ENCODE measurements at regions not wholly inside any gene's neighbourhood (a gene's known extent, or its start where the extent isn't known, plus 50 kb on each side); places are given as distances from the start of the nearest gene placed in this dataset.

DNA sequence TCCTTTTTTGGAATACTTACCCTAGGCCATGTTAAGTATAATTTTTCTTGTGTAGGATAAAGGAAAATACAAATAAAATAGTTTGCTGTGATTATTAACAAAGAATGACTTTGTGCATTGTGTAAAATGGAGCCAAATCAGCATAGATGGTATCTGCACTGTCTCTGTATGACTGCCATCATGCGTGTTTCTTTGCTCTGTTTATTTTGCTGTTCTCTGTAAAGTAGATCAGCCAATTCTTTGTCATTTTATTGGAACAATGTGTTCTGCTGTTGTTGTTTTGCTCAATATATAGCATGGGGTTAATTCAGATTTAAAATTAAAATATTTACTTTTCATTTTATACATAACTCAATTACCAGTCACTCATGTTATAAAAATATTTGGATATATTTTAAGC, 181.3 kb upstream of the UBE2E3 start:
- TF ChIP-seq, protein P1, sequence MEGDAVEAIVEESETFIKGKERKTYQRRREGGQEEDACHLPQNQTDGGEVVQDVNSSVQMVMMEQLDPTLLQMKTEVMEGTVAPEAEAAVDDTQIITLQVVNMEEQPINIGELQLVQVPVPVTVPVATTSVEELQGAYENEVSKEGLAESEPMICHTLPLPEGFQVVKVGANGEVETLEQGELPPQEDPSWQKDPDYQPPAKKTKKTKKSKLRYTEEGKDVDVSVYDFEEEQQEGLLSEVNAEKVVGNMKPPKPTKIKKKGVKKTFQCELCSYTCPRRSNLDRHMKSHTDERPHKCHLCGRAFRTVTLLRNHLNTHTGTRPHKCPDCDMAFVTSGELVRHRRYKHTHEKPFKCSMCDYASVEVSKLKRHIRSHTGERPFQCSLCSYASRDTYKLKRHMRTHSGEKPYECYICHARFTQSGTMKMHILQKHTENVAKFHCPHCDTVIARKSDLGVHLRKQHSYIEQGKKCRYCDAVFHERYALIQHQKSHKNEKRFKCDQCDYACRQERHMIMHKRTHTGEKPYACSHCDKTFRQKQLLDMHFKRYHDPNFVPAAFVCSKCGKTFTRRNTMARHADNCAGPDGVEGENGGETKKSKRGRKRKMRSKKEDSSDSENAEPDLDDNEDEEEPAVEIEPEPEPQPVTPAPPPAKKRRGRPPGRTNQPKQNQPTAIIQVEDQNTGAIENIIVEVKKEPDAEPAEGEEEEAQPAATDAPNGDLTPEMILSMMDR (IDR thresholded peaks at IDR 0.05) = no peak
- TF ChIP-seq POLR2A (IDR thresholded peaks at IDR 0.05) = no peak

Measured in right lobe of liver (tissue), 4 donors.